ENCODE measurements at regions not wholly inside any gene's neighbourhood (a gene's known extent, or its start where the extent isn't known, plus 50 kb on each side); places are given as distances from the start of the nearest gene placed in this dataset.

GRCh38 chr13:94776300-94776699 lies 64.0 kb upstream of the SOX21 start:
- TF ChIP-seq POLR2A (IDR thresholded peaks at IDR 0.05; ENCODE audit: low read depth, low read length) (no peak), CEBPB (IDR thresholded peaks at IDR 0.05; ENCODE audit: low read depth, low read length) (no peak), CTCF (conservative IDR thresholded peaks at IDR 0.05; ENCODE audit: low read depth, low read length) (no peak), RAD21 (IDR thresholded peaks at IDR 0.05; ENCODE audit: low read length) (no peak), FOS (IDR thresholded peaks at IDR 0.05; ENCODE audit: low read depth, low read length) (no peak), RFX5 (IDR thresholded peaks at IDR 0.05; ENCODE audit: low read depth, low read length) (no peak), CHD1 (IDR thresholded peaks at IDR 0.05; ENCODE audit: low read depth, low read length) (no peak), USF2 (IDR thresholded peaks at IDR 0.05; ENCODE audit: low read depth, low read length) (no peak)
